Panc1 (cell line): ENCODE measurements at regions not wholly inside any gene's neighbourhood (a gene's known extent, or its start where the extent isn't known, plus 50 kb on each side); places are given as distances from the start of the nearest gene placed in this dataset.
"Not testable (repeated sequence)": the region's sequence is repeated elsewhere in the genome, so short reads cannot be mapped to it uniquely, and the experiment has no call there.

Source experiments
- ATAC-seq: fragments of 200-7000 bp; cut with Tn5 transposase; 2 replicates; pipeline ENCODE4 v1.9.1; 2020; ENCODE audit warnings: mild to moderate bottlenecking, moderate library complexity
- BruUV-seq: library from RNA; stranded (reverse); fragments of 400-500 nt; replicated peaks from 2 replicates; lab custom pipeline; 2021; lab: Mats Ljungman, UMichigan
- CTCF ChIA-PET: fragments of 300-600 bp; sonication (Branson Sonifier 250); formaldehyde crosslinking; loops from one replicate; lab custom pipeline; 2022; ENCODE audit warnings: antibody characterized with exemption; lab: Charles Lee
- POLR2A ChIA-PET: fragments of 300-600 bp; sonication (Branson Sonifier 250); formaldehyde crosslinking; loops from one replicate; lab custom pipeline; 2022; ENCODE audit warnings: antibody characterized with exemption; lab: Charles Lee
- DNase-seq: peaks from one replicate; pipeline ENCODE4 v3.0.0-alpha.2; 2010; ENCODE audit warnings: low read depth, low spot score
- H3K27ac ChIP-seq: 2 replicates; pipeline ENCODE4 v1.5.1; 2011; ENCODE audit warnings: mild to moderate bottlenecking, low read length, inconsistent platforms
- H3K27me3 ChIP-seq: fragments of 200-500 bp; sonication (Bioruptor generic); 2 replicates; pipeline ENCODE4 v1.6.0; 2014; ENCODE audit warnings: low read length, inconsistent platforms; ENCODE audit not compliant: control insufficient read depth, insufficient read depth
- H3K36me3 ChIP-seq: fragments of 200-500 bp; sonication (Bioruptor generic); 2 replicates; pipeline ENCODE4 v1.5.1; 2014; ENCODE audit warnings: inconsistent platforms, mild to moderate bottlenecking, low read length, moderate library complexity; ENCODE audit not compliant: control insufficient read depth, insufficient read depth
- H3K4me1 ChIP-seq: 2 replicates; pipeline ENCODE4 v1.5.1; 2011; ENCODE audit warnings: inconsistent platforms, mild to moderate bottlenecking, low read length, moderate library complexity; ENCODE audit not compliant: control insufficient read depth, insufficient read depth
- H3K4me3 ChIP-seq, 2 experiments: 2 replicates each; pipeline ENCODE4 v1.5.1; 2011 to 2012; ENCODE audit warnings: low read depth in 2 of 2, low read length in 2 of 2, mild to moderate bottlenecking in 2 of 2, inconsistent platforms in 1 of 2, moderate library complexity in 1 of 2
- H3K9me3 ChIP-seq: fragments of 200-500 bp; sonication (Bioruptor generic); 2 replicates; pipeline ENCODE4 v1.5.1; 2014; ENCODE audit warnings: low read depth, mild to moderate bottlenecking, inconsistent platforms, low read length, moderate library complexity; ENCODE audit not compliant: control insufficient read depth, insufficient read depth
- CTCF ChIP-seq: fragments of 450-650 bp; IDR thresholded peaks from 2 replicates; pipeline ENCODE4 v1.5.1; 2017; ENCODE audit warnings: mild to moderate bottlenecking
- POLR2AphosphoS5 ChIP-seq: IDR thresholded peaks from 2 replicates; pipeline ENCODE4 v1.6.1; 2012; ENCODE audit warnings: mild to moderate bottlenecking, low read depth, low read length, moderate library complexity
- REST ChIP-seq, 2 experiments: IDR thresholded peaks; 2 replicates each; pipeline ENCODE4 v1.6.1; 2011 to 2012; ENCODE audit warnings: low read depth in 2 of 2, control low read depth in 1 of 2, low read length in 1 of 2, mild to moderate bottlenecking in 1 of 2, moderate library complexity in 1 of 2; ENCODE audit not compliant: insufficient read depth in 1 of 2
- SIN3A ChIP-seq: IDR thresholded peaks from 2 replicates; pipeline ENCODE4 v1.6.1; 2012; ENCODE audit warnings: low read depth, mild to moderate bottlenecking, low read length, moderate library complexity, borderline replicate concordance; ENCODE audit not compliant: insufficient read depth
- TCF7L2 ChIP-seq: IDR thresholded peaks from 2 replicates; pipeline ENCODE4 v1.6.1; 2011; ENCODE audit warnings: mild to moderate bottlenecking, low read depth, low read length, inconsistent platforms
- in situ Hi-C: cut with HindIII; loops from 2 replicates; pipeline ENCODE4 v1.10.0; 2016; ENCODE audit warnings: low sequenced_read_pairs, low pct_unique_long_range_greater_than_20kb
- intact Hi-C: fragments of 100-400 bp; cut with micrococcal nuclease; formaldehyde crosslinking; loops from one replicate; pipeline ENCODE4 v1.10.0; 2022; ENCODE audit not compliant: unreplicated experiment

- intact Hi-C loops (no loop called here), in situ Hi-C loops (no loop called here)
- TF ChIP-seq SIN3A (no peak), POLR2AphosphoS5 (no peak), TCF7L2 (no peak), CTCF (no peak), REST (IDR thresholded peaks at IDR 0.05; ENCODE audit: insufficient read depth in 1 of 2, low read depth in 2 of 2, low read length in 1 of 2) (no peak)
- no peak overlapping the region for H3K4me3 ChIP-seq
- no peak overlapping the region for H3K27ac ChIP-seq
- ATAC-seq (no peak), DNase-seq (no peak)
- ChIA-PET CTCF (no interaction called here), POLR2A (no interaction called here)
- H3K36me3 ChIP-seq = no peaks in the 10 kb centered on the region
- no peaks in the 10 kb centered on the region for H3K4me1 ChIP-seq
- no TSS peak for BruUV-seq
- no peaks in the 10 kb centered on the region for H3K9me3 ChIP-seq
- H3K27me3 ChIP-seq = no peaks in the 10 kb centered on the region
Observed at GRCh38 chr18:38491195-38491594, 925.6 kb upstream of the CELF4 start.

GRCh38 chr18:38489721-38490120 lies 924.1 kb upstream of the CELF4 start:
- intact Hi-C loops, H3K9me3 ChIP-seq, POLR2A ChIA-PET, ATAC-seq, in situ Hi-C loops, BruUV-seq, H3K36me3 ChIP-seq, DNase-seq, H3K4me3 ChIP-seq, H3K27me3 ChIP-seq, CTCF ChIA-PET, H3K4me1 ChIP-seq, H3K27ac ChIP-seq: not testable (repeated sequence)

GRCh38 chr18:38487521-38487920 lies 921.9 kb upstream of the CELF4 start:
- in situ Hi-C loops = no loop called here
- no TSS peak for BruUV-seq
- no peak for ATAC-seq

More at GRCh38 chr18:38487521-38487920, 921.9 kb upstream of the CELF4 start:
- no peaks in the 10 kb centered on the region for H3K27me3 ChIP-seq
- H3K4me3 ChIP-seq = no peak overlapping the region
- TF ChIP-seq CTCF = no peak
- TF ChIP-seq POLR2AphosphoS5 = no peak
- TF ChIP-seq REST (IDR thresholded peaks at IDR 0.05; ENCODE audit: insufficient read depth in 1 of 2, low read depth in 2 of 2, low read length in 1 of 2) = no peak
- no peak for TF ChIP-seq TCF7L2
- TF ChIP-seq SIN3A = no peak
- no peaks in the 10 kb centered on the region for H3K4me1 ChIP-seq
- no peaks in the 10 kb centered on the region for H3K36me3 ChIP-seq
- intact Hi-C loops = no loop called here
- CTCF ChIA-PET = no interaction called here
- no peak overlapping the region for H3K27ac ChIP-seq
- H3K9me3 ChIP-seq = no peaks in the 10 kb centered on the region
- POLR2A ChIA-PET = no interaction called here
- DNase-seq = no peak
